Parathyroid adenoma (tissue), 2 donors: ENCODE measurements at regions not wholly inside any gene's neighbourhood (a gene's known extent, or its start where the extent isn't known, plus 50 kb on each side); places are given as distances from the start of the nearest gene placed in this dataset.

Experiments
- H2AFZ ChIP-seq: fragments of 300-600 bp; sonication (generic); one replicate; pipeline ENCODE4 v1.7.0; 2017; ENCODE audit warnings: antibody characterized with exemption, mild to moderate bottlenecking
- H3K27ac ChIP-seq: fragments of 300-600 bp; sonication (generic); one replicate; pipeline ENCODE4 v1.7.0; 2017
- H3K27me3 ChIP-seq: fragments of 300-600 bp; sonication (generic); one replicate; pipeline ENCODE4 v1.7.0; 2017; ENCODE audit warnings: low read length; ENCODE audit not compliant: control insufficient read depth, insufficient read depth
- H3K36me3 ChIP-seq: fragments of 300-600 bp; sonication (generic); one replicate; pipeline ENCODE4 v1.7.0; 2017; ENCODE audit warnings: low read length; ENCODE audit not compliant: control insufficient read depth, insufficient read depth
- H3K4me1 ChIP-seq: fragments of 300-600 bp; sonication (generic); one replicate; pipeline ENCODE4 v1.7.0; 2017; ENCODE audit warnings: control low read depth
- H3K4me2 ChIP-seq: fragments of 300-600 bp; sonication (generic); one replicate; pipeline ENCODE4 v1.7.0; 2017; ENCODE audit warnings: low read length
- H3K4me3 ChIP-seq: fragments of 300-600 bp; sonication (generic); one replicate; pipeline ENCODE4 v1.7.0; 2017; ENCODE audit warnings: low read depth, low read length
- H3K79me2 ChIP-seq: fragments of 300-600 bp; sonication (generic); one replicate; pipeline ENCODE4 v1.7.0; 2017; ENCODE audit warnings: control low read depth
- H3K9ac ChIP-seq: fragments of 300-600 bp; sonication (generic); one replicate; pipeline ENCODE4 v1.7.0; 2017; ENCODE audit warnings: mild to moderate bottlenecking
- H3K9me3 ChIP-seq: fragments of 300-600 bp; sonication (generic); one replicate; pipeline ENCODE4 v1.7.0; 2017; ENCODE audit warnings: low read length; ENCODE audit not compliant: control insufficient read depth
- CTCF ChIP-seq: fragments of 300-600 bp; sonication (generic); IDR thresholded peaks from one replicate; pipeline ENCODE4 v1.7.0; 2017; ENCODE audit warnings: antibody characterized with exemption, mild to moderate bottlenecking
- donor health status: primary hyperparathyroidism.

- H3K9ac ChIP-seq, result no peak overlapping the region
- no peak overlapping the region for H3K27ac ChIP-seq
- H3K4me1 ChIP-seq, result no peaks in the 10 kb centered on the region
- no peak for TF ChIP-seq CTCF
- H3K9me3 ChIP-seq, result no peaks in the 10 kb centered on the region
- no peaks in the 10 kb centered on the region for H3K27me3 ChIP-seq
- H2AFZ ChIP-seq, result no peak overlapping the region
- no peak overlapping the region for H3K4me3 ChIP-seq
- no peak overlapping the region for H3K4me2 ChIP-seq
- no peaks in the 10 kb centered on the region for H3K36me3 ChIP-seq
- no peaks in the 10 kb centered on the region for H3K79me2 ChIP-seq
These were observed 335.7 kb downstream of the GPR37 start for GRCh38 chr7:124429923-124430322.

GRCh38 chr7:124428781-124429180 lies 336.8 kb downstream of the GPR37 start:
- H3K79me2 ChIP-seq, result no peaks in the 10 kb centered on the region
- no peaks in the 10 kb centered on the region for H3K36me3 ChIP-seq
- no peaks in the 10 kb centered on the region for H3K27me3 ChIP-seq
- no peak for TF ChIP-seq CTCF
- no peak overlapping the region for H3K27ac ChIP-seq
- no peak overlapping the region for H3K9ac ChIP-seq
- H2AFZ ChIP-seq, result no peak overlapping the region
- H3K4me1 ChIP-seq, result no peaks in the 10 kb centered on the region
- no peak overlapping the region for H3K4me3 ChIP-seq
- no peaks in the 10 kb centered on the region for H3K9me3 ChIP-seq
- no peak overlapping the region for H3K4me2 ChIP-seq

GRCh38 chr7:124426621-124427020 lies 339.0 kb downstream of the GPR37 start:
- no peak overlapping the region for H3K27ac ChIP-seq
- TF ChIP-seq CTCF, result no peak

GRCh38 chr7:124423863-124424262 lies 341.7 kb downstream of the GPR37 start:
- Histone ChIP-seq H3K9me3 (no peaks in the 10 kb centered on the region), H2AFZ (no peak overlapping the region), H3K4me2 (no peak overlapping the region), H3K79me2 (no peaks in the 10 kb centered on the region), H3K9ac (no peak overlapping the region), H3K4me1 (no peaks in the 10 kb centered on the region), H3K4me3 (no peak overlapping the region), H3K36me3 (no peaks in the 10 kb centered on the region), H3K27me3 (no peaks in the 10 kb centered on the region), H3K27ac (no peak overlapping the region)
- no peak for TF ChIP-seq CTCF

More at GRCh38 chr7:124426621-124427020, 339.0 kb downstream of the GPR37 start:
- no peaks in the 10 kb centered on the region for H3K27me3 ChIP-seq
- no peaks in the 10 kb centered on the region for H3K36me3 ChIP-seq
- H3K4me2 ChIP-seq, result no peak overlapping the region
- no peak overlapping the region for H3K9ac ChIP-seq
- no peak overlapping the region for H3K4me3 ChIP-seq
- no peak overlapping the region for H2AFZ ChIP-seq
- H3K9me3 ChIP-seq, result no peaks in the 10 kb centered on the region
- H3K4me1 ChIP-seq, result no peaks in the 10 kb centered on the region
- no peaks in the 10 kb centered on the region for H3K79me2 ChIP-seq

GRCh38 chr7:124422081-124422480 lies 343.5 kb downstream of the GPR37 start:
- no peak overlapping the region for H3K4me2 ChIP-seq
- TF ChIP-seq CTCF, result no peak
- H3K9me3 ChIP-seq, result no peaks in the 10 kb centered on the region
- H2AFZ ChIP-seq, result no peak overlapping the region
- H3K9ac ChIP-seq, result no peak overlapping the region
- no peaks in the 10 kb centered on the region for H3K79me2 ChIP-seq
- H3K4me3 ChIP-seq, result no peak overlapping the region
- H3K4me1 ChIP-seq, result no peaks in the 10 kb centered on the region
- no peaks in the 10 kb centered on the region for H3K36me3 ChIP-seq
- no peaks in the 10 kb centered on the region for H3K27me3 ChIP-seq
- no peak overlapping the region for H3K27ac ChIP-seq
